Astrocyte of the spinal cord (primary cell): ENCODE measurements at regions not wholly inside any gene's neighbourhood (a gene's known extent, or its start where the extent isn't known, plus 50 kb on each side); places are given as distances from the start of the nearest gene placed in this dataset.
"Not testable (repeated sequence)": the region's sequence is repeated elsewhere in the genome, so short reads cannot be mapped to it uniquely, and the experiment has no call there.

ENCODE experiments used
- DNase-seq: peaks from one replicate; pipeline ENCODE4 v3.0.0; 2011; ENCODE audit warnings: low read depth, low spot score
- H3K4me3 ChIP-seq: 2 replicates; pipeline ENCODE4 v1.5.1; 2011; ENCODE audit warnings: low read depth, mild to moderate bottlenecking, low read length, moderate library complexity
- in situ Hi-C: cut with HindIII; loops from 2 replicates; pipeline ENCODE4 v1.10.0; 2017; ENCODE audit warnings: low sequenced_read_pairs
- TF ChIP-seq, protein P1 (sequence below): IDR thresholded peaks from 2 replicates; pipeline ENCODE4 v1.5.1; 2012; ENCODE audit warnings: low read depth, mild to moderate bottlenecking, low read length, inconsistent platforms

DNA sequence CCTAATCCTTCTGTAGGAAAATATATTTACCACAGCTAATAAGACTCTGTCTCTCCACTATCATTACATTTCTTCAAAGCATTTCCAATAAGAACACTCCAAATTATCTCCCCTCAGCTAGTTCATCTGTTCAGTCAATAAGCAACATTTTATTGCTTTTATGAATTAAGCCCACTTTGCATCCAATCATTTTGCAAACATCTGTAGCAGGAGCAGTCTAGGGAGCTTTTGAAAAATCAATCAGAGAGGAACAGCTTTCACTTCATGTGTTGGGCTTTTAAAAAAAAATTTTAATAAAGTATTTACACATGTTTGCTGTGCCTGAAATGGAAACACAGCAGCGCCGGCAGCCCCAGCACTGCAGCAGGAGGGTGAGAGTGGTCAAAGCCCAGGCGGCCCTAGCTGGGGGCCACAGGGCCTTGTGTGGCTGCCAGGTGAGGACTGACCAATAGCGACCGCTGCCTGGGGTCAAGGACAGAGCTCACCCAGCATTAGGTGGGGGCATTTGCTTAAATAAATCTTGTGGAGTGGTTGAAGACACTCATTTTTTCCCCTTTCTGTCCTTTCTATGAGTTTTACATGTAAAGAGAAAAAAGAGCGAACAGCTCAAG lies 250.7 kb downstream of the RNF144A start:
- TF ChIP-seq, protein P1, sequence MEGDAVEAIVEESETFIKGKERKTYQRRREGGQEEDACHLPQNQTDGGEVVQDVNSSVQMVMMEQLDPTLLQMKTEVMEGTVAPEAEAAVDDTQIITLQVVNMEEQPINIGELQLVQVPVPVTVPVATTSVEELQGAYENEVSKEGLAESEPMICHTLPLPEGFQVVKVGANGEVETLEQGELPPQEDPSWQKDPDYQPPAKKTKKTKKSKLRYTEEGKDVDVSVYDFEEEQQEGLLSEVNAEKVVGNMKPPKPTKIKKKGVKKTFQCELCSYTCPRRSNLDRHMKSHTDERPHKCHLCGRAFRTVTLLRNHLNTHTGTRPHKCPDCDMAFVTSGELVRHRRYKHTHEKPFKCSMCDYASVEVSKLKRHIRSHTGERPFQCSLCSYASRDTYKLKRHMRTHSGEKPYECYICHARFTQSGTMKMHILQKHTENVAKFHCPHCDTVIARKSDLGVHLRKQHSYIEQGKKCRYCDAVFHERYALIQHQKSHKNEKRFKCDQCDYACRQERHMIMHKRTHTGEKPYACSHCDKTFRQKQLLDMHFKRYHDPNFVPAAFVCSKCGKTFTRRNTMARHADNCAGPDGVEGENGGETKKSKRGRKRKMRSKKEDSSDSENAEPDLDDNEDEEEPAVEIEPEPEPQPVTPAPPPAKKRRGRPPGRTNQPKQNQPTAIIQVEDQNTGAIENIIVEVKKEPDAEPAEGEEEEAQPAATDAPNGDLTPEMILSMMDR, result no peak
- no peak for DNase-seq
- in situ Hi-C loops, result no loop called here
- H3K4me3 ChIP-seq, result no peak overlapping the region

DNA sequence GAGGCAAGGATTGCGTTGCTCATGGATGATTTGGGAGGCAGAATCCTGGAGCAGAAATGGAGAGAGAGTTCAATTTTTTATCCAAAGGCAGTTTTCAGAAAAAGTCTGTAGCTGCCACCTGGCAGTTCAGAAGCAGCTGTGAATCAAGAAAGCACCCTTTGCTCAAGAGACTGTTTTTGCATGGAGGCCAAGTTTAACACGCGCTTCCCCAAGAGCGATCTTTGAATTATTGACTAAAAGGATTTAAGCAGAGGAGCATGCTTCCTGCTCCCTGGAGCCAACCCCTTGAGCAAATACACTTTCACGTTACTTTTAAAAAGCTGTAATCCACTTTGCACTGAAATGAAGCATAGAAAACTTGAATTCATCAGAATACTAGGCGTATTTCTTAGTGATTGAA lies 252.4 kb downstream of the RNF144A start:
- TF ChIP-seq, protein P1, result no peak
- in situ Hi-C loops, result no loop called here
- no peak for DNase-seq
- H3K4me3 ChIP-seq, result no peak overlapping the region

DNA sequence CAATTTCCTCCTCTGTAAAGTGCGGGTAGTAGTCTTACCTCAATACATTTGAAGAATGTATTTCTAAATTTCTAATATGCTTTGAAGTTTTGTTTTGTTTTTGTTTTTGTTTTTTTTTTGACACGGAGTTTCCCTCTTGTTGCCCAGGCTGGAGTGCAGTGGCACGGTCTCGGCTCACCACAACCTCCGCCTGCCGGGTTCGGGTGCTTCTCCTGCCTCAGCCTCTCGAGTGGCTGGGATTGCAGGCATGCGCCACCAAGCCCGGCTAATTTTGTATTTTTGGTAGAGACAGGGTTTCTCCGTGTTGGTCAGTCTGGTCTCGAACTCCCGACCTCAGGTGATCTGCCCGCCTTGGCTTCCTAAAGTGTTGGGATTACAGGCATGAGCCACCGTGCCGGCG lies 261.8 kb downstream of the RNF144A start:
- in situ Hi-C loops, H3K4me3 ChIP-seq, DNase-seq: not testable (repeated sequence)

DNA sequence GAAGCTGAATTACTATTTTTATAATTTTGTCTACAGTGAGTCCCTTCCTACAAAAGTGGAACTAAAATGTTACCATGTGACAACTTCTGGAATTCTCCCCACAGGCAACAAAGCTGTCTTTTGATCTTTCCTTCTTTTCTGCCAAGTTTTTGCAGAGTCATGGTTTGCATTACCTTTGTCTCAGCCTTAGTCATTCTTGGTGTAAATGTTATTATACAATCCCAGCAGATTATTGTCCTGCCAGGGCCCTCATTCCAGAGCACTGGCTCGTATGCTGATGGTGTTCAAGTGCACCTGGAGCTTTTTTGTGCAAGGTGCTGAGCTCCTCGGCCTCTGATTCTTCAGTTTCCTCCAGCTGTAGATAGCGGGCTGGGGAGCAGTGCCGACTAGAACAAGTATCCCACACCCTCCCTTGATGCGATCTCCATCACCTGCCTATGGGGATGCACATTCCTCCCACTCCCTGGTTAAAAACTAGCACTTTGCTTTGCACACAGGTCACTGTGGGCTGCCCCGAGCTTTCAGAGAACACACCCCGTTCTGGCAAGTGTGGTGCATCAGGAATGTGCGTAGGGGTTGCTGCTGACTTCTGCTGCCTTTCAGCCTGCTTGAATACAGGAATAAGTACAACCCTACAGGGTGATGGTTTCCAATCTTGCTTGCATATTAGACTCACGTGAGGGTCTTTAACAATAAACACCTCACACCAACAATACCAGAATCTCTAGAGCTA lies 263.6 kb downstream of the RNF144A start:
- TF ChIP-seq, protein P1, result no peak
- DNase-seq, result peak; percentile 73
- in situ Hi-C loops, result no loop called here

DNA sequence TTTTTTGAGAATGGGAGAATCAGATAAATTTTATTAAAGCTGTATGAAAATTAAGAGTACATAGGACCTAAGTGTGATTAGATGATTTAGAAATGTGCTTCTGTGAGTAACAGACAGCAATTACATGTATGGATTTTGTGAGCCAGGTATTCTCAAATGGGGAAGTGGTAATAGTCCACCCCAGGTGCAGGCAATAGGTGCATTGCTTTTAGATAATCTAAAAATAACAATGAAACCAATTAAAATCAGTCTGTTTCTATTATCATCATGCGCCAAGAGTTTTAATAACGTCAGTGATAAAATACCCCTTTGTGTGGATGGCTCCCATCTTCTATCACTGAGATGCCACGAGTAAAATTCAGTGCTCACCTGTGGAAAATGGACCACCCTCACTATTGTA lies 265.3 kb downstream of the RNF144A start:
- DNase-seq, result no peak

More for the DNA sequence above, 263.6 kb downstream of the RNF144A start:
- no peak overlapping the region for H3K4me3 ChIP-seq

DNA sequence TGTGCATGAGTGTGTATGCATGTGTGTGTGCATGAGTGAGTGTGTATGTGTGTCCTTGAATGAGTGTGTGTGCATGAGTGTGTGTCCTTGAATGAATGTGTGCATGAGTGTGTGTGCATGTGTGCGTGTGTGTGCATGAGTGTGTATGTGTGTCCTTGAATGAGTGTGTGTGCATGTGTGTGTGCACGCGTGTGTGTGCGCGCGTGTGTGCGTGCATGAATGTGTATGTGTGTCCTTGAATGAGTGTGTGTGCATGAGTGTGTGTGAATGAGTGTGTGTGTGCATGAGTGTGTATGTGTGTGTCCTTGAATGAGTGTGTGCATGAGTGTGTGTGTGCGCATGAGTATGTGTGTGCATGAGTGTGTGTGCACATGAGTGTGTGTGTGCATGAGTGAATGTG lies 271.9 kb downstream of the RNF144A start:
- in situ Hi-C loops, result no loop called here
- no peak overlapping the region for H3K4me3 ChIP-seq
- DNase-seq, result no peak
- TF ChIP-seq, protein P1, result no peak

More for the DNA sequence above, 265.3 kb downstream of the RNF144A start:
- TF ChIP-seq, protein P1, result no peak
- H3K4me3 ChIP-seq, result no peak overlapping the region
- in situ Hi-C loops, result no loop called here

DNA sequence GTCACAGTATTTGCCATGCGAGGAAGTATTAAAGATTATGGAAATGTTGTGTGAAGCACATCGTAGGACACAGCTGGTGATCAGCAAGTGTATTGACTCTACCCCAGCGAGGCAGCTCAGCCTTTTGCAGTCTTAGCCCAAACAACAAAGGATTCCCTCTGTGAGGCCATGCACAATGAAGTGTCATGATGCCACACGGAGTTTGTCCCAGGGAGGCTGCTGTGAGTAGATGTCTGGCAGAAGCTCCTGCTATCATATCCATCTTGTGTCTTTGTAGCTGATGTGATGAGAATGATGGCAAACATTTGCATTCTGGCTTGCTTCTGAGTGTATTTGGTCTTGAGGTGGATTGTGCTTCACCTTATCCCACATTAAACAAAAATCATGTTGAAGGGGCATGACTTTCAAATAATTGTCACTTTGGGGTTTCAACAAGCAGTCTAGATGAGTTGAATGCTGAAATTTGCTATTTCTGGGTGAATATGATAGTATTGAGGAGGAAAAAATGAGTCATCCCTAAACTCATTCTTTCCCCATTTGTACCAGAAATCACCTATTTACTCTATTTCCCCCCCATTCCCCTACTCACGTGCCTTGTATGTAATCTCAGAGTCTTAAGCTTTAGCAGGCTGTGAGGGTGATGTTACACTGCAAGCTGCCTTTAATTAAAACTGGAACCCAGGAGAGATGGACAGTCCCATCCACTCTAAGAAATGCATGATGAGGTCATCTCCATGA lies 273.5 kb downstream of the RNF144A start:
- peak; percentile 9 for DNase-seq
- H3K4me3 ChIP-seq, result no peak overlapping the region
- in situ Hi-C loops, result no loop called here
- TF ChIP-seq, protein P1, result no peak
